ENCODE measurements at regions not wholly inside any gene's neighbourhood (a gene's known extent, or its start where the extent isn't known, plus 50 kb on each side); places are given as distances from the start of the nearest gene placed in this dataset.

DNA sequence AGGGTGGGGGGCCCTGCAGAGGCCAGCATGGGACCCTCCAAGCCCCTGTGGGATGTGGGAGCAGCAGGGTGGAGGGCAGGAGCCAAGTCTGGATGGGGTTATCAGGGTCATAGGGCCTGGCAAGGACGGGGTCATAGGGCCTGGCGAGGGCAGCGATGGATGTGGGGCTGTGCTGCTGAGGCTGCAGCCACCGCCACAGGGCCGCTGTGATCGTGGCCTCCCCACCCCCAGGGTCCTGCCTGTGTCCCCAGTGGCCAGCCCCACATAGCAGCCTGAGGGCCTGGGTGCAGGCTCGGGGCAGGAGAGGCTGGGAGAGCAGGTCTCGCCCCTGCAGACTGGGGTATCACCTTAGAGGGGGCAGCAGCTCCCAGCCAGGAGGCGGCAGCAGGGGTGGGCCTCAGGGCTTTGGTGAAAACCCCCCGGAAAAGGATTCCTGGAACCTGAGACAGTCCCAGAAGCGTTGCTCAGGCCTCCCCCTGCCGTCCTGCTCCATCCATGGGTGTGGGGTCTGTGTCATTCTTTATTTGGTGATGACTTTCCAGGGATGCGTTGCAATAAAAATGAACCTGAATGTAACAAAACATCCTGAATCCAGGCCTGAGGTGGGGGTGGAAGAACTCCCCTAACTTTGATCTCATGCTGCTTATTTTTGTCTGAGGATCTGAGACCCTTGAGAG is 107.3 kb upstream of the SHH start:
- TF ChIP-seq, protein P1, sequence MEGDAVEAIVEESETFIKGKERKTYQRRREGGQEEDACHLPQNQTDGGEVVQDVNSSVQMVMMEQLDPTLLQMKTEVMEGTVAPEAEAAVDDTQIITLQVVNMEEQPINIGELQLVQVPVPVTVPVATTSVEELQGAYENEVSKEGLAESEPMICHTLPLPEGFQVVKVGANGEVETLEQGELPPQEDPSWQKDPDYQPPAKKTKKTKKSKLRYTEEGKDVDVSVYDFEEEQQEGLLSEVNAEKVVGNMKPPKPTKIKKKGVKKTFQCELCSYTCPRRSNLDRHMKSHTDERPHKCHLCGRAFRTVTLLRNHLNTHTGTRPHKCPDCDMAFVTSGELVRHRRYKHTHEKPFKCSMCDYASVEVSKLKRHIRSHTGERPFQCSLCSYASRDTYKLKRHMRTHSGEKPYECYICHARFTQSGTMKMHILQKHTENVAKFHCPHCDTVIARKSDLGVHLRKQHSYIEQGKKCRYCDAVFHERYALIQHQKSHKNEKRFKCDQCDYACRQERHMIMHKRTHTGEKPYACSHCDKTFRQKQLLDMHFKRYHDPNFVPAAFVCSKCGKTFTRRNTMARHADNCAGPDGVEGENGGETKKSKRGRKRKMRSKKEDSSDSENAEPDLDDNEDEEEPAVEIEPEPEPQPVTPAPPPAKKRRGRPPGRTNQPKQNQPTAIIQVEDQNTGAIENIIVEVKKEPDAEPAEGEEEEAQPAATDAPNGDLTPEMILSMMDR (IDR thresholded peaks at IDR 0.05): no peak
- TF ChIP-seq, protein P2, sequence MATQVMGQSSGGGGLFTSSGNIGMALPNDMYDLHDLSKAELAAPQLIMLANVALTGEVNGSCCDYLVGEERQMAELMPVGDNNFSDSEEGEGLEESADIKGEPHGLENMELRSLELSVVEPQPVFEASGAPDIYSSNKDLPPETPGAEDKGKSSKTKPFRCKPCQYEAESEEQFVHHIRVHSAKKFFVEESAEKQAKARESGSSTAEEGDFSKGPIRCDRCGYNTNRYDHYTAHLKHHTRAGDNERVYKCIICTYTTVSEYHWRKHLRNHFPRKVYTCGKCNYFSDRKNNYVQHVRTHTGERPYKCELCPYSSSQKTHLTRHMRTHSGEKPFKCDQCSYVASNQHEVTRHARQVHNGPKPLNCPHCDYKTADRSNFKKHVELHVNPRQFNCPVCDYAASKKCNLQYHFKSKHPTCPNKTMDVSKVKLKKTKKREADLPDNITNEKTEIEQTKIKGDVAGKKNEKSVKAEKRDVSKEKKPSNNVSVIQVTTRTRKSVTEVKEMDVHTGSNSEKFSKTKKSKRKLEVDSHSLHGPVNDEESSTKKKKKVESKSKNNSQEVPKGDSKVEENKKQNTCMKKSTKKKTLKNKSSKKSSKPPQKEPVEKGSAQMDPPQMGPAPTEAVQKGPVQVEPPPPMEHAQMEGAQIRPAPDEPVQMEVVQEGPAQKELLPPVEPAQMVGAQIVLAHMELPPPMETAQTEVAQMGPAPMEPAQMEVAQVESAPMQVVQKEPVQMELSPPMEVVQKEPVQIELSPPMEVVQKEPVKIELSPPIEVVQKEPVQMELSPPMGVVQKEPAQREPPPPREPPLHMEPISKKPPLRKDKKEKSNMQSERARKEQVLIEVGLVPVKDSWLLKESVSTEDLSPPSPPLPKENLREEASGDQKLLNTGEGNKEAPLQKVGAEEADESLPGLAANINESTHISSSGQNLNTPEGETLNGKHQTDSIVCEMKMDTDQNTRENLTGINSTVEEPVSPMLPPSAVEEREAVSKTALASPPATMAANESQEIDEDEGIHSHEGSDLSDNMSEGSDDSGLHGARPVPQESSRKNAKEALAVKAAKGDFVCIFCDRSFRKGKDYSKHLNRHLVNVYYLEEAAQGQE (IDR thresholded peaks at IDR 0.05): no peak
